GM21717 (cell line): ENCODE measurements at regions not wholly inside any gene's neighbourhood (a gene's known extent, or its start where the extent isn't known, plus 50 kb on each side); places are given as distances from the start of the nearest gene placed in this dataset.
A peak's percentile ranks its signal among the peaks of the same experiment; 100 is the strongest.
"Not testable (repeated sequence)": the region's sequence is repeated elsewhere in the genome, so short reads cannot be mapped to it uniquely, and the experiment has no call there.

ENCODE experiments used
- ATAC-seq: cut with Tn5 transposase; IDR thresholded peaks from one replicate; pipeline ENCODE4 v1.9.1; 2021; ENCODE audit warnings: mild to moderate bottlenecking, moderate library complexity; ENCODE audit not compliant: unreplicated experiment

GRCh38 chr4:9604031-9604892 is 160.0 kb downstream of the DEFB131A start:
- not testable (repeated sequence) for ATAC-seq

GRCh38 chr4:9604893-9605190 is 160.6 kb downstream of the DEFB131A start:
- ATAC-seq: not testable (repeated sequence)

DNA sequence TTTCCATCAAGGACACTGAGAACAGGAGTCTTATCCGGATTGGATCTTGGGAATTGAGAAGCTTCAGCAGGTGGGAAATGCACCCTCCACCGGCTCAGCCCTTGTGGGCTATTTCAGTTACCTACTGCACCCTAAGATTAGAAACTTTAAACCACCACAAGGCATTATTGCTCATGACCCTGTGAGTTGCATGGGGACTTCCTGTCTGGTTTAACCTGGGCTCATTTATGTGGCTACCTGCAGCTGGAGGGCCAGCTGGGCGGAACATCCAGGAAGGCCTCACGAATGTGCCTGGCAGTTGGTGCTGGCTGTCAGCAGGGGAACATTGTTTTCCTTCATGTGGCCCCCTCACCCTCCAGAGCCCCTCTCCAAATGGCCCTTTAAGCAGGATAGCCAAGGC is 164.1 kb downstream of the DEFB131A start:
- ATAC-seq: no peak

DNA sequence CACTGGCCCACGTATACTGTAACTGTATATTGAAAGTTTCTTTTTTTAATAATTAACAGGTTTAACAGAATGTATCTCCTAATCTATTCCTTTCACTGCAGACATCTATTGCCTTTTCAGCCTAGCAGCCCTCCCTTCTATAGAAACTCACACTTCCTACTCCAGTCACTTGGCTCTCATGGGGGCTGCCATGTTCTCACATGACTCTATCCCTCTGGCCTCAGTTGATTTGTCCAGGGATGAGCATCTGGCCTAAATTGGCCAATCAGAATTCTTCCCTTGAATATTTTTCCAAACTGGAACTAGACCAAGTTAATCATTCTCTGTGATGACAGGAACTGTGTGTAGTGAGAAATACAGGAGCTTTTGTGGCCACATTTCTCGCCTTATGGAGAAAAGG is 166.1 kb downstream of the DEFB131A start:
- not testable (repeated sequence) for ATAC-seq

- ATAC-seq: no peak
Observed at GRCh38 chr4:9611101-9611500, 166.9 kb downstream of the DEFB131A start.

GRCh38 chr4:9636411-9636810 is 145.0 kb upstream of the DRD5 start:
- not testable (repeated sequence) for ATAC-seq

DNA sequence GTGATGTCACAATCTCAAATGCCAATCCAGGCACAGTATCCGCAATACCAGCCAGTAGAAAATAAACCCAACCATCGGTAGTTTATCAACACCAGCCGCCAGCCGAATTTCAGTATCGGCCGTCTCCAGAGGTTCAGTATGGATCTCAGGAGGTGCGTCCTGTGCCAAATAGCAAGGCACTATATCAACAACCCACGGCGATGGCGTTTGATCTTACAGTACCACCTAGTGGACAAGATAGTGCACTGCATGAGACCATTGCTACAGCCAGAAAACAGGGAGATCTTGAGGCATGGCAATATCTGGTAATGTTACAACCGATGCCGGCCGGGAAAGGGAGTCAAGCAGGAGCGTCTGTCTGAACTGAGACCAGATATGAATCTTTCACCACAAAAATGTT is 121.8 kb upstream of the DRD5 start:
- not testable (repeated sequence) for ATAC-seq

DNA sequence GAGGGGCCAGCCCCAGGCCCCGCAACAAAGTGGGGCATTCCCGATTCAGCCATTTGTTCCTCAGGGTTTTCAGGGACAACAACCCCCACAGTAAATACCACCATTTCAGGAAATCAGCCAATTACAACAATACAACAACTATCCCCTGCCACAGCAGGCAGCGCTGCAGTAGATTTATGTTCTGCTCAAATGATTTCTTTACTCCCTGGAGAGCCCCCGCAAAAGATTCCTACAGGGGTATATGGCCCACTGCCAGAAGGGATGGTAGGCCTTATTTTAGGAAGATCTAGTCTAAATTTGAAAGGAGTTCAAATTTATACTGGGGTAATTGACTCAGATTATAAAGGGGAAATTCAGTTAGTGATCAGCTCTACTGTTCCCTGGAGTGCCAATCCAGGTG is 120.5 kb upstream of the DRD5 start:
- not testable (repeated sequence) for ATAC-seq

DNA sequence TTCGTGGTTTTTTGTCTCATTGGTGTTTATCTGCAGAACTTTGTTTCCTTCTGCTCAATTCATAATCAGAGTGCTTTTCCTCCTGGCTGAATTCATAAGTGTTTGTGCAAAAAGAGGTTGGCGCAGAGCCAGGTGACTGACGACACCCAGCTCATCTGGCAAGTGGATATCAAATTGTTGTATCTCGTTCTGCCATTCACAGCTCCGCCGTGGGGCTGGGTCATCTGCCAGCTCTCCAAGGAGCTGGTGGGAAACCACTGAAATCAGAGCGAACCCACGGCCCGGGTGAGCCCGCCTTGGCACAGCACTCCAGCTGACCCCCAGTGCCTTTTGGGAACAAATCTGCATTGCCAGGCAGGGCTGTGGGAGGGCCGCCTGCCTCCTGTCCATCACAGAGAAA is 110.7 kb upstream of the DRD5 start:
- ATAC-seq: not testable (repeated sequence)

- not testable (repeated sequence) for ATAC-seq
Observed at GRCh38 chr4:9677357-9677756, 104.1 kb upstream of the DRD5 start.

- no peak for ATAC-seq
Observed at GRCh38 chr4:9679704-9680478, 101.5 kb upstream of the DRD5 start.

DNA sequence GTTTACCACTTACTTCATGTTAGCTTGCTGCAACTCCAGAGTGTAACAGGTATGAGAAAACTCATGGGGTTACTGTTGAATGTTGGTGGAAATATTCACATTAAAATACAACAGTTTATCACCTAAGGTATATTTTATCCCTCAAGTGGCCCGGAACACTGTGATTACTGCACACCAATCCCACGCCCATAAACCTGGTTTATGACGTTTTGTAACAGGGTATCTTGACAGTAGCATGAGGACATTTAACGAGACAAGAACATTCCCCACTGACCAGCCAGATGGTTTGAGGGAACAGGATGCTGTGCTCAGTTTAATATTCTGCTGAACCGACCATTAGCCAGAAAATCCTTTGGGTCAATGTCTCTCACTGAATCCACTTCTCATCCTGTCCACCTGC is 98.3 kb upstream of the DRD5 start:
- not testable (repeated sequence) for ATAC-seq

DNA sequence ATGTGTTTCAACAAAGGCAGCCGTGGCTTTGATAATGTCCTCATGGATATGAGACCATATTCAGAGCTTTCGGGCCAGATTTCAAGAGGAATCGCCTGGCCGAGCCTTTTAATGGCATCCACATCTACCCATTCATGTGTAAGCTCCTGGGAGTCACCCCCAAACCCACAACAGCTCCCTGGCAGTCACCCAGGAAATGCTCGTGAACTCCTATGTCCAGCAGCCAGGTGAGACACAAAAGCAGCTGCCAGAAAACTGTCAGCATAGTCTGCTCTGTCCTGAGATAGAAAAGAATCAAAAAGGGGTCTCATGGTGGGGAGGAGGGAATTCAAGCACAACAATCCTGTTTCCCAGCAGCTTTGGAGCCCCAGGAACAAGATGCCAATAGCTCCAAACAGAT is 96.4 kb upstream of the DRD5 start:
- not testable (repeated sequence) for ATAC-seq

DNA sequence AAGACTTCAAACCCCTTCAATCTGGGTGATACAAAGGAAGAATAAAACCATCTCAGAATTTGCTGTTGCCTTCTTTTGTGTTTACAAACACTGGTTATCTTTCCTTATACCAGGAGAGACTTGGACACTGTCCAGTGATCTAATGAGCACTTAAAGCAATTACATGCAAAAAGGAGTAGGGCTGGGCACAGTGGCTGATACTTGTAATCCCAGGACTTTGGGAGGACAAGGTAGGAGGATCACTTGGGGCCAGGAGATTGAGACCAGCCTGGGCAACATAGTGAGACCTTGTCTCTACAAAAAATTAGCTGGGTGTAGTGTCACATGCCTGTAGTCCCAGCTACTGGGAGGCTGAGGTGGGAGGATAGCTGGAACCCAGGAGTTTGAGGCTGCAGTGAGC is 95.7 kb upstream of the DRD5 start:
- ATAC-seq: no peak

DNA sequence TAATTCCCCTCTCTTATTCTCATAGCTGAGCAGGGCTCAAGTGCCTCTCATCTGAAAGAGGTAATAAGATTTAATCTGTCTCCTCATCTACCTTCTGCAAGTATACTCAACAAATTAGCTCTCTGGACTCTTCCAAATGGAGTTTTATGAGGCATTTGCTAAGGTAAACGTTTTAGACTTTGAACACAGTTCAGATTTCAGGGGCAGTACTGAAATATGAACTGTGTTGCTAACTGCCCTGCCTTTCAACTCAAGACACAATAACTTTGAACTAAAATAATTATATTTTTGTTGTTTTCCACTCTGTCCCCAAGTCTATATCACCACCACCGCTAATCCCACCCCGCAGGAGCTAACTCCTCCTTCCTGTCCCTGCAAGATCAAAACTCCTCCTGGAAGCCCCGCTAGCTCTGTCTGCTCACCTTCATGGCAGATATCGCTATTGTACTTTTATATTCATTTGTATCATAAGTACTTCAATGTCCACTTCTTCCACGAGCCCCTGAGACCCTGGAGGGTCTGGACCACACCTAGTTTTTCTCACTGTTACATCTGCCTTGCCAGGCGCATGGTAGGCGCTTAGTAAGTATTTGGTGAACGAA is 90.7 kb upstream of the DRD5 start:
- not testable (repeated sequence) for ATAC-seq

- peak; percentile 99 for ATAC-seq
Observed at GRCh38 chr4:9691238-9692065, 90.0 kb upstream of the DRD5 start.

GRCh38 chr4:9692791-9693491 is 88.5 kb upstream of the DRD5 start:
- not testable (repeated sequence) for ATAC-seq

DNA sequence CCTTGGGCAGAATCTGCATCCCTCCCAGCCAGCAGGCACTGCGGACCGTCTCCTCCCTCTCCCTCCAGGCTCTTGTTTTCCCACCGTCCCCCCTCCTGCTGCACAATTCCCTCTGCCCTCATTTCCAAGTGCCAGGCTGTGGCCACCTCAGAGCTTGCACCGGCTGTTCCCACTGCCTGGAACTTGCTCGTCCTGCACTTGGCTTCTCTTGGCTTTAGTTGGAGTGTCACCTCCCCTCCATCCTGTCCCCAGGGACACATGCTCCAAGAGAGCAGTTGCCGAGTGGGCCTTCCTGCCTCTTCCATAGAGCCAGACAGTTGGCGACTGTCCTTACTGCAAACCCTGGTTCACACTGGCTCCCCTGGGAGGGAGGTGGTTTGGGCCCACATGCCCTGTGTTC is 87.0 kb upstream of the DRD5 start:
- ATAC-seq: not testable (repeated sequence)

- ATAC-seq: not testable (repeated sequence)
Observed at GRCh38 chr4:9695994-9696393, 85.4 kb upstream of the DRD5 start.

DNA sequence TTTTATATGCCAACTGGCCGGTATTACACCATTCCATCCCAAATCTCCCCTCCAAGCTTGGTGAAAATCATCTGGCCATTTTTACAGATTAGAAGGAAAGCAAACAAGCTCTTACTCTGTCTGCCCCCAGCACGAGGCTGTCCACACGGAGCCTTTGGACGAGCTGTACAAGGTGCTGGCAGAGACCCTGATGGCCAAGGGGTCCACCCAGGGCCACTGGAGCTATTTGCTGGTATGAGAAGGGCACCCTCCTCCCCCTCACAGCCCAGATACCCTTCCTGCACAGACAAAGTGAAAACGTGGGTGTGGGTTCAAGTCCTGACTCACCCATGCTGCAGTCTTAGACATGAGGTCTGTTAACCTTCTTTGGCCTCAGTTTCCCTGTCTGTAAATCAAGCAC is 84.9 kb upstream of the DRD5 start:
- ATAC-seq: not testable (repeated sequence)
